ENCODE measurements at regions not wholly inside any gene's neighbourhood (a gene's known extent, or its start where the extent isn't known, plus 50 kb on each side); places are given as distances from the start of the nearest gene placed in this dataset.

DNA sequence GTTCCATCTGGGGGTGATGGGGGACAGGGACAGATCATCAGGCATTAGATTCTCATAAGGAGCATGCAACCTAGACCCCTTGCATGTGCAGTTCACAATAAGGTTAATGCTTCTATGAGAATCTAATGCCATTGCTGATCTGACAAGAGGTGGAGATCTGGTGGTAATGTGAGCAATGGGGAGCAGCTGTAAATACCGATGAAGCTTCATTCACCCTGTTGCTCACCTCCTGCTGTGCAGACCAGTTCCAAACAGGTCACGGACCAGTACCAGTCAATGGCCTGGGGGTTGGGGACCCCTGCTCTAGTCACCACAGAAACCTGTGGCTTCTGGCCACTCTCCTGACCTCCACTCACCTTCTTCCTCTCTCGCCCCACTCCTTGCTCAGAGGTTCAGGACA, 229.9 kb downstream of the PTPRU start:
- H3K36me3 ChIP-seq (ENCODE audit: control insufficient read depth, insufficient read depth, low read length), result no peaks in the 10 kb centered on the region
- H3K4me3 ChIP-seq (ENCODE audit: low read depth, low read length), result no peak overlapping the region
- Mint-ChIP-seq H3K4me1 (ENCODE audit: low read depth, unreplicated experiment) (no peaks in the 10 kb centered on the region), H3K27me3 (ENCODE audit: insufficient read depth, unreplicated experiment) (no peaks in the 10 kb centered on the region), H3K9me3 (ENCODE audit: unreplicated experiment) (peaks cover 9% of the 10 kb centered on the region), H3K4me3 (ENCODE audit: unreplicated experiment) (no peak overlapping the region), H3K27ac (ENCODE audit: unreplicated experiment) (no peak overlapping the region), H3K36me3 (ENCODE audit: insufficient read depth, unreplicated experiment) (no peaks in the 10 kb centered on the region)
- no peaks in the 10 kb centered on the region; the same call in 1 of the 2 replicates for H3K4me1 ChIP-seq
- ChIA-PET CTCF (no interaction called here), POLR2A (no interaction called here)
- DNase-seq, result no peak
- intact Hi-C loops (cut with micrococcal nuclease; ENCODE audit: unreplicated experiment), result no loop called here
- H3K27me3 ChIP-seq (replicated peaks; ENCODE audit: control insufficient read depth, insufficient read depth, low read length), result no peaks in the 10 kb centered on the region
- no peak for TF ChIP-seq CTCF (IDR thresholded peaks at IDR 0.05; ENCODE audit: insufficient read depth in 1 of 2, low read depth in 1 of 2, low read length in 1 of 2, severe bottlenecking in 1 of 2, unreplicated experiment in 1 of 2)
- no TSS peak for BruUV-seq (replicated peaks)
- H3K9me3 ChIP-seq, result no peaks in the 10 kb centered on the region

DNA sequence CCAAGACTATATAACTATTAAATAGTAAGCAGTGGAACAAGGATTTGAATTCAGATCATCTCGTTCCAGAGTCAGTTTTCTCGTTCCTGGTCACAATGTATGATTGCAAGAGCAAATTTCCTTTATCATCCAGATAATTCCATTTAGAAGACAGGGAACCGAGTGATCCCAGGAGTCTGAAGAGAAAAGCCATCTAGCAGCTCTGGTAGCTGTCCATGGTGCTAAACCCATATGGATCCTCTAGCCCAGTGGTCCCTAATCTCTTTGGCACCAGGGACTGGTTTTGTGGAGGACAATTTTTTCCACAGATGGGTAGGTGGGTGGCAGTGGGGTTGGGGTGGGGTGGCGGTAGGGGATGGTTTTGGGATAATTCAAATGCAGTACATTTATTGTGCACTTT, 229.4 kb downstream of the PTPRU start:
- intact Hi-C loops (cut with micrococcal nuclease; ENCODE audit: unreplicated experiment), result no loop called here
- Histone ChIP-seq H3K27me3 (replicated peaks; ENCODE audit: control insufficient read depth, insufficient read depth, low read length) (no peaks in the 10 kb centered on the region), H3K4me3 (ENCODE audit: low read depth, low read length) (no peak overlapping the region), H3K9me3 (no peaks in the 10 kb centered on the region), H3K4me1 (no peaks in the 10 kb centered on the region), H3K36me3 (ENCODE audit: control insufficient read depth, insufficient read depth, low read length) (no peaks in the 10 kb centered on the region)
- no TSS peak for BruUV-seq (replicated peaks)
- Mint-ChIP-seq H3K4me1 (ENCODE audit: low read depth, unreplicated experiment) (no peaks in the 10 kb centered on the region), H3K4me3 (ENCODE audit: unreplicated experiment) (no peak overlapping the region), H3K9me3 (ENCODE audit: unreplicated experiment) (peaks cover 9% of the 10 kb centered on the region), H3K36me3 (ENCODE audit: insufficient read depth, unreplicated experiment) (no peaks in the 10 kb centered on the region), H3K27ac (ENCODE audit: unreplicated experiment) (no peak overlapping the region), H3K27me3 (ENCODE audit: insufficient read depth, unreplicated experiment) (no peaks in the 10 kb centered on the region)
- CTCF ChIA-PET, result no interaction called here
- POLR2A ChIA-PET, result no interaction called here
- no peak for TF ChIP-seq CTCF (IDR thresholded peaks at IDR 0.05; ENCODE audit: insufficient read depth in 1 of 2, low read depth in 1 of 2, low read length in 1 of 2, severe bottlenecking in 1 of 2, unreplicated experiment in 1 of 2)
- peak in 1 of 2 experiments; percentile 10 for DNase-seq

DNA sequence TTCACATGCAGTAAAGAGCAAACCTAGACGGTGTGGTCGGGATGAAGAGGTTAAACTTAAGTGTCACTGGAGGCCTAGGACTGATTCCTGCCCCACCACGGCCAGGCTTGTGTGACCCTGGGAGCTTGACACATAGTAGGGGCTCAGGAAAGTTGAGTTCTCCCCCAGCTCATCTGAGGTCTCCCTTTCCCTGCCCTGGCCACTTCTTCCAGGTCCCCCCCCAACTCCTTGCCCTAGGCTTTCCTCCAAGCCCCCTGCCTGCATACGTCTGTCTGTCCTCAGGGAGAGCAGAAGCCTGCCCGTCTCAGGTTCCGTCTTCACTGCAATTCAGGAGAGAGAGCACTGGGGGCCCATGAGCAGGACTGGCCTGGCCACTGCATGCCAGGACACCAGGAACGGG, 225.8 kb downstream of the PTPRU start:
- Mint-ChIP-seq H3K36me3 (ENCODE audit: insufficient read depth, unreplicated experiment) (no peaks in the 10 kb centered on the region), H3K4me1 (ENCODE audit: low read depth, unreplicated experiment) (no peaks in the 10 kb centered on the region), H3K27ac (ENCODE audit: unreplicated experiment) (no peak overlapping the region), H3K27me3 (ENCODE audit: insufficient read depth, unreplicated experiment) (no peaks in the 10 kb centered on the region), H3K9me3 (ENCODE audit: unreplicated experiment) (peaks cover 9% of the 10 kb centered on the region), H3K4me3 (ENCODE audit: unreplicated experiment) (no peak overlapping the region)
- TF ChIP-seq CTCF (IDR thresholded peaks at IDR 0.05; ENCODE audit: insufficient read depth in 1 of 2, low read depth in 1 of 2, low read length in 1 of 2, severe bottlenecking in 1 of 2, unreplicated experiment in 1 of 2), result no peak
- intact Hi-C loops (cut with micrococcal nuclease; ENCODE audit: unreplicated experiment), result no loop called here
- no TSS peak for BruUV-seq (replicated peaks)
- Histone ChIP-seq H3K36me3 (ENCODE audit: control insufficient read depth, insufficient read depth, low read length) (no peaks in the 10 kb centered on the region), H3K4me3 (ENCODE audit: low read depth, low read length) (no peak overlapping the region), H3K27me3 (replicated peaks; ENCODE audit: control insufficient read depth, insufficient read depth, low read length) (no peaks in the 10 kb centered on the region), H3K9me3 (no peaks in the 10 kb centered on the region), H3K4me1 (no peaks in the 10 kb centered on the region)
- DNase-seq, result no peak
- POLR2A ChIA-PET, result no interaction called here
- CTCF ChIA-PET, result no interaction called here
